ENCODE measurements at regions not wholly inside any gene's neighbourhood (a gene's known extent, or its start where the extent isn't known, plus 50 kb on each side); places are given as distances from the start of the nearest gene placed in this dataset.

- TF ChIP-seq, protein P1, sequence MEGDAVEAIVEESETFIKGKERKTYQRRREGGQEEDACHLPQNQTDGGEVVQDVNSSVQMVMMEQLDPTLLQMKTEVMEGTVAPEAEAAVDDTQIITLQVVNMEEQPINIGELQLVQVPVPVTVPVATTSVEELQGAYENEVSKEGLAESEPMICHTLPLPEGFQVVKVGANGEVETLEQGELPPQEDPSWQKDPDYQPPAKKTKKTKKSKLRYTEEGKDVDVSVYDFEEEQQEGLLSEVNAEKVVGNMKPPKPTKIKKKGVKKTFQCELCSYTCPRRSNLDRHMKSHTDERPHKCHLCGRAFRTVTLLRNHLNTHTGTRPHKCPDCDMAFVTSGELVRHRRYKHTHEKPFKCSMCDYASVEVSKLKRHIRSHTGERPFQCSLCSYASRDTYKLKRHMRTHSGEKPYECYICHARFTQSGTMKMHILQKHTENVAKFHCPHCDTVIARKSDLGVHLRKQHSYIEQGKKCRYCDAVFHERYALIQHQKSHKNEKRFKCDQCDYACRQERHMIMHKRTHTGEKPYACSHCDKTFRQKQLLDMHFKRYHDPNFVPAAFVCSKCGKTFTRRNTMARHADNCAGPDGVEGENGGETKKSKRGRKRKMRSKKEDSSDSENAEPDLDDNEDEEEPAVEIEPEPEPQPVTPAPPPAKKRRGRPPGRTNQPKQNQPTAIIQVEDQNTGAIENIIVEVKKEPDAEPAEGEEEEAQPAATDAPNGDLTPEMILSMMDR (IDR thresholded peaks at IDR 0.05): no peak
- TF ChIP-seq POLR2A (IDR thresholded peaks at IDR 0.05): no peak
Measured at GRCh38 chr3:7876741-7877297, 624.8 kb upstream of the LMCD1 start.
